Pons (tissue), 1 donor: ENCODE measurements at regions not wholly inside any gene's neighbourhood (a gene's known extent, or its start where the extent isn't known, plus 50 kb on each side); places are given as distances from the start of the nearest gene placed in this dataset.

ENCODE experiments used
- DNase-seq: peaks from one replicate; pipeline ENCODE4 v3.0.0-alpha.2; 2016; ENCODE audit warnings: low spot score

DNA sequence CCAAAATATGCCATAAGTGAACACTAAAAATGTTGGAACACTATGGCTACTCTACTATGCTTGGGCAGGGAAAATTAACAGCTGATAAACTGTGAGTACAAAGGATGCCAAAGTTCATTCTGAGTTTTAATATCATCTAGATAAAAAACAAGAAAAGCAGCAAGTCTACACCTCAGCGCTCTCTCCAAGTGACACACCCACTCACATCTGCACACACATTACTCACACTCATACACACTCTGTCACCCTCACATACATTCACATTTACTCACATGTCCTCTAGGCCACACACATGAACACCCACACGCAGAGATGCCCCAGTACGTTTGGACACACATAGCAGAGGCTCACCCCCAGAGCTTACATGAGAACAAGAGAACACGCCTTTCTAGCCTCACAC is 87.3 kb upstream of the RAB4A start:
- no peak for DNase-seq

DNA sequence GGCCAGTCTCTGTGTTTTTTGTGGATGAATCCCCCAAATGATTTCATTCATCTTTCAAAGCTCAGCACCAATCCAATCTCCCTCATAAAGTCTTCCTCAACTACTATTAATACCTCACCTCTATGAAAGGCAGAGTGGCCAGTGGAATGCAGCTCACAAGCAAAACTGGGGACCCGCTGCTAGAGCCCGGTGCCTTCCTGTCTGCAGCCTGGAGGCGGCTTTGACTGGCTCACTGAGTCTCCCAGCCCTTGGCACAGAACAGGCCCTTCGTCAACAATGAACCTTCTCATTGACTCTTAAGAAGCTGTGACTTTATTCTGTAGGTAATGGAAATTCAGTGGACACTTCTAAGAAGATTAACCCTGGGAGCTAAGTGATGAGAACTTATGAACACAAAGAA is 86.8 kb upstream of the RAB4A start:
- no peak for DNase-seq

DNA sequence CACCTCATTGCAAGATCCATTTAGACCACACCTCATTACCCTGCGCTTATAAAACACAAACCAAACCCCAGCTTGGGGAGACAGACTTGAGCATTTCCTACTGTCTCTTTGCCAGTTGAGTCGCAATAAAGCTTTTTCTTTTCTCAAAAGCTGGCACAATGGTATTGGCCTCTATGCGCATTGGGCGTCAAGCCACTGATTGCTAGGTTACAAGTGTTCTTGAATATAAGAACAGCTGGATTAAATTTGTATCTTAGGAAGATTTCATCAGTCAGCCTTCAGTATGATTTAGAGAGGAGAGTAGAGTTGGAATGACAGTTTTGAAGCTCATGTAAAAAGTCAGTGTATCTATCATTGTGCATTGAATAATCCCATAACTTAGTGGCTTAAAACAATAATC is 84.9 kb upstream of the RAB4A start:
- DNase-seq = no peak

DNA sequence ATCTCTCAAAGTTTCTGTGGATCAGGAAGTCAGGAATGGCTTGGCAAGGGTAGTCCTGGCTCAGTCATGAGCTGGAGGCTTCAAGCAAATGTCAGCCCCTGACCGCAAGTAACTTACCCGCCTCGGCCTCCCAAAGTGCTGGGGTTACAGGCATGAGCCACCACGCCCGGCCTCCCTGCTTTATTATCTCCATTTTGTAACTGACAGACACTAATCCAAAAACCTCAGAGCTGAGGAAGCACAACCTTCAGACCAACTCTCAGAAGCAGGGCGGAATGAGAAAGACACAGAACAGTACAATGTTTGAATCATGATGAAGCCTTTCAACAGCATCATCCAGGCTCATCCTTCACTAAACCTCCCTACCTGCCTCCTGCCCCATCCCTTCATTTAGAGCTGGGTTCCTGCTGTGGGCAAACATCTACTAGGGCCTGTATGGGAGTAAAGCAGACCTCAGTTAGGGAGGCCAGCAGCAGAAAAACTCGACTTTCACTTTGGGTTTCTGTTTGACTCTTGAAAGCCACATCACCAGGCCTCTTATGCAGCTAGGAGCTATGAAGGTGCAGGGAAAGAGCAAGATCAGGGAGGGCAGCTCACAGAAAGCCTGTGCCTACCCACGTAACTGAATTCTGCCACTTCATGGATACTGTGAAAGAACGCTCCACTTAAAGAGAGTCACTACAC is 84.4 kb upstream of the RAB4A start:
- no peak for DNase-seq

DNA sequence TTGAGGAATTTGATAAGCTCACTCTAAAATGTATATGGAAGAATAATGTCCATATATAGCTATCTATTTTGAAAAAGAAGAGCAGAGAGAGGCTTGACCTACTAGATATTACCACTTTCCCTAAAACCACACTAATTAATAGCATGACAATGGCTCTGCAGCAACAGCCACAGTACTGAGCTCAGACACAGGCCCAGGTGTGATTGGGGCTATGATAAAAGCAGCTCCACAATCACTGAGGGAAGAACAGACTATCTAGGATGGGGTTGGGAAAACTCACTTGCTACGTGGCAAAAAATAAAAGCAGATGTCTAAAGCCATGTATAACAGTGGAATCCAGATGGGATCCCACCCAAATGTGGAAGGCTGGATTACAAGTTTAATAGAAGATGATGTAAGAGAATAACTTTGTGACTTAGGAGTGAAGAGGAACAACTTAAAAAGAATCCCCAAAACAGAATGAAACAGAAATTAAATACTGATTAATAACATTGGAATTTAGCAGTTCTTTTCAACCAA is 80.8 kb upstream of the RAB4A start:
- DNase-seq = no peak

DNA sequence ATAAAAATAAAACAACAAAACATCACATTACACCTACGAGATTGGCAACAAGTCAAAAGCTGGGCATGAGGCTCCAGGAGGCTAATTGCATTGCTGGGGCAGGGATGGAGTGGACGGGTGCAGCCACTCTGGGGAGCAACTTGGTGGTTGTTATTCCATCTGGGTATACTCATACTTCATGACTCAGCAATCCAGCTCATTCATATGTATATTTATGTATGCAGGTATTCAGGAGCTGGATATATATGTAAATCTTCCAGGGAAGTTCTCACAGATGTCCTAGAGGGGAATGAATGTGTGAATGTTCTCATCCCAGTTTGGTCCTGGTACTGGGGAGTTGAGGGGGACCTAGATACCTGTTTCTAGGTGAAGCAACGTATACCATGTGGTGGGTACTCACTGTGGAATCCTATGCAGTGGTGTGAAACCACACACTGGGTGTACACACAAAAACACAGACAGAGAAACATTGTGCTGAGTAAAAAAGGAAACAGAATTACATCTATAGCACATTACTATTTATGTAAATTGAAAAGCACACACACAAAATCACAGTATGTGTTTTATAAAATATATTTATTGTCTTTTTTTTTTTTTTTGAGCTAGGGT is 79.7 kb upstream of the RAB4A start:
- DNase-seq = no peak

DNA sequence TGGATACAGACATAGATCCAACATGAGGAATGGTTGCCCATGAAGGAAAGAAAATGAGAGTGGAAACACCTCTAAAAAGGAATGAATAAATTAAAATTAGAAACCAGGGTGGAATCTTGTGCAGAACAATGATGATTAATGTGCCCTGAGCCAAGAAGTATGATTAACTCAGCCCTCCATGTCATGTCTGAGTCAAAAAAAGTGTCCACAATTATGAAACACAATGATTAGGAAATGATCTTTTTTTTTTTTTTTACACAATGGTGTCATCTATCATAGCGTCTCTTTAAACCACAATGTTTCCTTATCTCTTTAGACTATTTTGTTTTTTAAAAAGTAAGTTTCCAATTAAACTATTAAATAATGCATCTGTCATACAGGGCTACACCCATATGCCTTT is 78.9 kb upstream of the RAB4A start:
- DNase-seq = no peak

DNA sequence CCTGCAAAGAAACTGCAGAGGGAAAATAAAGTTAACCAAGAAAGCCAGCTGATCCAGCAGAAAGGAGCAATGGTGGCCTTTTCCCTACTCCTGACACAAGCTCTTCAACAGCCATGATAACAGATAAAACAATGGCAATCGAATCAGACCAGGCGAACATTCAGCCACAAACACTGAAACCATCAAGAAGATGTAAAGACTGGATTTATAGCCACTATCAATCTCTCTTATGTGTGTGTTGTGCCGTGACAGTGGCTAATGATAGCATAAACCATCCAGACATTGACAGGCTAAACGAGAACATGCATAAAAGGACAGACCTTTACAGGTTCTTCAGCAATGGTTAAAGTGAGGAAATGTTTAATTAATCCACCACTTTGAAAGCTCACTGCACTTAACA is 78.1 kb upstream of the RAB4A start:
- no peak for DNase-seq

DNA sequence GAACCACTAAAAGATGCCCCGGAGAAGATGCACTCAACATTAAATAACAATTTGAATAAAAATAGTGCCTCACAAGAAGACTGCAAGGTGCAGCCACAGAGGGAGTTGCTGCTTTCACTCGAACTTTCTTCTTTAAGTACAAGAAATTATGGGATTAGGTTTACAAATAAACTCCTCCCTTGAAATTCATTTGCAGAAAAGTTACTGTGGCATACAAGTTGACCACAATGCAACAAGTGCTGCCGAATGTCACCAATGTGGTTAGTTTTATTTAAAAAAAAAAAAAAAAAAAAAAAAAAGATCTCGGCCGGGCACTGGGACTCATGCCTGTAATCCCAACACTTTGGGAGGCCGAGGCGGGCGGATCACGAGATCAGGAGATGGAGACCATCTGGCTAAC is 76.8 kb upstream of the RAB4A start:
- DNase-seq = no peak

DNA sequence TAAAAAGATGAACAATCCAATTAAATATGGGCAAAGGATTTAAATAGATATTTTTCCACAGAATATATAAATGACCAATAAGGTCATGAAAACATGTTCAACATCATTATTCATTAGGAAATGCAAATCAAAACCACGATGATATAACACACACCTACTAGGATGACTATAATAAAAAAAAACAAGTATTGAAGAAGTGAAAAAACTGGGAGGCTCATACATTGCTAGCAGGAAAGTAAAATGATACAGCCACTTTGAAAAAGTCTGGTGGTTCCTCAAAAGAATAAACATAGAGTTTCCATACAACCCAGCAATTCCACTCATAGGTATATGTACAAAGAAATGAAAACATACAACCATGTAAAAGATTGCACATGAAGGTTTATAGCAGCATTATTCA is 75.7 kb upstream of the RAB4A start:
- no peak for DNase-seq

DNA sequence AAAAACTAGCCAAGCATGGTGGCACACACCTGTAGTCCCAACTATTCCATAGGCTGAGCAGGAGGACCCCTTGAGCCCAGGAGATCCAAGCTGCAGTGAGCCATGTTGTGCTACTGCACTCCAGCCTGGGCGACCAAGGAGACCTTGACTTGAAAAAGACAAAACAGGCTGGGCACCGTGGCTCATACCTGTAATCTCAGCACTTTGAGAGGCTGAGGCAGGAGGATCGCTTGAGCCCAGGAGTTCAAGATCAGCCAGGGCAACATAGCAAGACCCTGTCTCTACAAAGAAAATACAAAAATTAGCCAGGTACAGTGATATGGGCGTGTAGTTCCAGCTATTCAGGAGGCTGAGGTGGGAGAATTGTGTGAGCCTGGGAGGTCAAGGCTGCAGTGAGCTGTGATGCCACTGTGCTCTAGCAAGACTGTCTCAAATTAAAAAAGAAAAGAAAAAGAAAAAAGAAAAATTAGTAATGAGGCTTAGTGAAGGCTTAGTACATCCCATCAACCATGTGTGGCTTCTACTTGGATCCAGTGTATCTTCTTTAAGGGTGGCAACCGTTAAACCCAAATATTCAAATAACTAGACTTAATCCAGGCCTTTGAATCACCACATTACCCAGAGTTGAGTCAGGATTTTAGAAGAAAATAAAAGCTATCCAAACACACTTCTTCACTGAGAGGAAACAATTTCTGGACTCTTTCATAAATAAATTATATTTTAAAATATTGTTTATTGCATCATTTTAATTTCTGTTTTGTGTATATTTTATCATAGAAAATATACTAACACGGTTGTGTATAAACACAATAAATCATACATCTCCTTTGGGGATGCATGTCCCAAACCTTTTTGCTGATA is 74.3 kb upstream of the RAB4A start:
- no peak for DNase-seq

DNA sequence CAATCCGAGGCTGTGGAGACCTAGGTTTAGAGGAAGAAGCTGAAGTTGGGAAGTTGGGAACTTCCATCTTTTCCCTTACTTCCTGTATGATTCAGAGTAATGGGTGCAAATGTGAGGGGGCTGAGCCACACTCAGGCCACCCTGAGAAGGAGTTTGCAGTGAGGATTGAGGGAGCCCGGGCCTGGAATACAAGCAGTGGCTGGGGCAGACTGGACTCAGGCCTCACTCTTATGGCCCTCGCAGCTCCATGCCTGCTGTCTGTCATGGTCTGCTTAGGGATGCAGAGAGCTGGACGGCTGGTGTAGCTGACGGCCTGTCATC is 73.7 kb upstream of the RAB4A start:
- no peak for DNase-seq

DNA sequence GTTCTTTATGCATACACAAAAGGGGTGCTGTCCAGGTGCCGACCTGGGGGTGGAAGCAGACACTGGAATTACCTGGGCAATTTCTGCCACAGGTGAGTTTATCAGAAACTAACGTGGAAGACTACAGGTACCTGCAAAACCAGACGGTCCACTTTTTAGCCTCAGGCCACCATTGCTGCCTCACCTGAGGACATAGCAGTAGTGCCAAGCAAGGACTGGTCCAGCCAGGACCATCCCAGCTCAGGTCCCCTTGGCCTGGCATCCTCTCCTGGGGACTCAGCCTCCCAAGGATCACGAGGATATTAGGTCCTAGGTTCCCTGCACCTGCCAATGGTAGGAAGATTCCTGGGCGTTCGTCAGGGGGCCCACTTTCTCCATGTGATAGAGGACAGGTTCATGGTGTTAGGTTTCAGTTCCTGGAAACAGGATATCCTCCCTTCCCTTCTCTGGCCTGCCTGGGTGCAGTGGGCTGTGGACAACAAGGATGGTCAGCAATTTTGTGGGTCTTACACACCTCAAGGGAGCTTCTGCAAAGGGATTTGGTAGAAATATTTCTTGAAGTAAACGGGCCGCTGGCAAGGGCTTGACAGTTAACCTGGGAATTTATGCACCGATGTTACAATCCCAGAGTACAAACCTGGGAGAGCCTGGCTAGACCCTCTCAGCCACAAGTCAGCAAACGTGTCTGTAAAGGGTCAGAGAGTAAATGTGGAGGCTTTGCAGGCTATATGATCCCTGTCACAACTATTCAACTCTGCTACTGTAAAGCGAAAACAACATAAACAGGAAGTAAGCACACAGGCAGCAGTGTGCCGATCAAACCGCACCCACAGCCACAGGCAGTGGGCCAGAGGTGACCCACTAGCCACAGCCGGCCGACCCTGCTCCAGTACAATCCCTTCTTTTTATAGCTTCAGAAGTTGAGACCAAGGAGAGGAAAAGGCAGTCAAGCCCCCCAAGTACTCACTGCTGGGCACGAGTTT is 71.4 kb upstream of the RAB4A start:
- DNase-seq = no peak

DNA sequence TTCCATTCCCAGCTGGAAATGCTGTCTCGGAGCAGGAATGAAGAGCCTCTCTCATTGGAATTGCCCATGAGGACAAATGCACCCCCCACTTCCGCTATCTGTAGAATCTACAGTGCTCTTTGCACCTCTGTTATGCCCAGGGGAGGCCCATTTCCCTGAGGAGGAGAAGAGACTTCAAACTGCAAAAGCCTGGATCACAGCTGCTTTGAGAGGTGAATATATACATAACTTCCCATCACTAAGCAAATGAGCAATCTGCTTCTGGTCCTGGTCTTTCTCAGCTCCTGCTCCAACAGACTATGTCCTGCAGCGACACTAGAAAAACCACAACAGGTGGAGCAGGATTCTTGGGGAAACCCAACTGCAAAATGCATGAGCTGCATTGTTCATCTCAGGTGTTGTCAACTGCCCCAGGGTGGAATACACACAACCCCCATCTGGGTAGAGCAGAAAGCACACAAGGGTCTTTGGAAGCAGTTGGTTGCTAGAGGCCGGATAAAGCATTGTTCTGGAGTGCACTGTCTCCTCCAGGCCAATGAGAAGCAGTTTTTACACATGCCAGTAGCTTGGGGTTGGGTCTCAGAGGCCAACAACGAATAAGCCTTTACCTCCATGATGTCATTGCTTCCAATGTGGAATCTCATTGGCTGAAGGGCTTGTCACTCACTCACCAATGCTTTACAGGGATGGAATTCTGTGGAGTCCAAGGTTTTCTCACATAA is 67.7 kb upstream of the RAB4A start:
- DNase-seq = no peak

DNA sequence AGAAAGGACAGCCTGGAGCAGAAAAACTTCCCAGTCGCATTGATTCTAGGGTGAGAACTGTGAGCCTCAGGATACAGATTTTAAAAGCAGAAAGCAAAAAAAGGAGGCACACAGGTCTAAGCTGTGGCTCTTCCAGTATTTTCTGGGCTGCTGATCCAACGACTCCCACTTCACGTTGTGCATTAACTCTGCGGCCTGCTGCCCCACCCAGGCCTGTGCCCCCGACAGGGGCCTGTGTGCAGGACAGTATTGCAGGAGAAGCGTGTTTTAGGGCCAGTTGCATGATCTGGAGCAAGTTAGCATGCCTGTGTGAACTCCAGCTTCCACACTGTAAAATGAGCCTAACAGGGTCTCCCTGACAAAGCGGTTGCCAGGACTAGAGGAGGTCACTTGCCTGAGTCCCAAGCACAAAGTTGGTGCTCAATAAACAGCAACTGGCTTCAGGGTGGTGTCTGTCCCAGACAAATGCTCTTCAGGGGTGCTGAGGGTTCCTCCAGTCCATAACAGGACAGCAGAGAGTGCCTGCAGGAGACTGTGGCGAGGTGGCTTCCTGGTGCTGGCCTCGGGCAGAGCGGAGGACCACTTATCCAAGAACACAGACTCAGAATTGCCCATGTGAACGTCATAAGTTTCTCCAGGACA is 66.8 kb upstream of the RAB4A start:
- DNase-seq = no peak

DNA sequence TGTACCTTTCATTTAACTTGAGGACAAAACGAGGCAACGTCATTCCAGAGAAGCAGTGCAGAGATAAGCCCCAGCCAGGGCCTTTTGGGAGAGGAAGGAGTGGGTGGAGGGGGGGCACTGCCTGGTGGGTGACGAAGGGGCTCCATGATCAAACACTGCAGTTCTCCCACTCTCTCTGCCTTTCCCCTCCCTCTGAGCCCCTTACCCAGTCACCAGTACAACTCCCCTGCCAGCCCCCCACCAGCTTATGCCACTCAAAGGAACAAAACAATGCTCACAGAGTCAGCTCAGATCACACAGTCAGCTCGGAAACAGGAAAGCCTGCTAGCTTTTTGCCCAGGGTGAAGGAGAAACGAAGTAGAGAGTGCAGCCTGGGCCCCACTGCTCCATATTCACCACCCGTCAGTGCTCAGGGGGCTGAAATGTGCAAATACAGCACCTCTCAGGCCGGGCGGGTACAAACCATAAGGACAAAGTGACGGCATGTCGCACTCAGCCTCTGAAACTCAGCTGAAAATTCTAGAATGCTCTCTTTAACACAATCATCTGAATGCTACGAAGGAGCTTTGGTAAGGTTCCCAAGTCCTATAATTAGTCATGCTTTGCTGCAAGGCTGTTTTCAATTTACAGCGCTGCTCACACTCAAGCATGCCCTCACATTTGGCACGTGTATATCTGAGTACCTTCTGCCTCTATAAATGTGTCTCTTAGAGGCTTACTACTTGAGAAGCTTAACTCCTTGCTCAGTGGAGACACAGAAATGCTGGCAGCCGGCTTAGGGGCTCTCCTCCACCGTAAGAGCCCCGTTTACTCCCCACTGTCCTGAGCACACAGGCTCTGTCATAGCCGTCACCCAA is 65.8 kb upstream of the RAB4A start:
- DNase-seq = no peak

DNA sequence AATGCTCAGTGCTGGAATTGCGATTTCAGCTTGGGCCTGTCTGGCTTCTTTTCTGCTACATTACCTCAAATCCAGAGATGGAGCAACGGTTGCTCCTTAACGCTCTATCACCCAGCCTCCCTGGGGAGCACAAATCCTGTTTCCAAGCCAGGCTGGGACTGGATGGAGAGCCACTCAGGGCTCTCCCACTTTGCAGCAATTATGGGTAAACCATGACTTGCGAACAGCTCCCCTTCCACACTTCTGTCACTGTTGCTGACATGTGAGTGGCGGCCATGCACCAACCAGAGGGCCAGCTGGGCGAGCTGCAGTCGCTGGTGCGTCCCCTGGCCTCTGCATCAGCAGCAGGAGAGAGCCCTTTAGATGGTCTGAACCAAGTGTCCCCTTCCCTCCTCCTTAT is 65.1 kb upstream of the RAB4A start:
- DNase-seq = no peak

DNA sequence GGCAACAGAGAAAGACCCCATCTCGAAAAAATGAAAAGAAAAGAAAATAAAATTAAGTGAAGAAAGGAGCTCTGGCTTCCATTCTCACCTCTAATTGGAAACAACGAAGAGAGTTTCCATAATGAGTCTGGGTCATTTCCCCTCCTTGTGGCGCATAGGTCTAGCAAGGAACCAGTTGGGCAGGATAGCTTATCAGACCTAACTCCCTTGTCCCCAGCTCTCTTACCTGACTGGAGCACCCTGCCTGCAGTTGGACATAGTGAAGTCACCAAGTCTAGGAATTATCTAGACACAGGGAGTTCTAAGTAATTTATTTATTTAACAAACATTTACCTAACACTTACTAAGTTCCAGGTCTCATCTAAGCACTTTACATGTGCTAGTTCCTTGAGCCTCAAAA is 63.0 kb upstream of the RAB4A start:
- DNase-seq = no peak

DNA sequence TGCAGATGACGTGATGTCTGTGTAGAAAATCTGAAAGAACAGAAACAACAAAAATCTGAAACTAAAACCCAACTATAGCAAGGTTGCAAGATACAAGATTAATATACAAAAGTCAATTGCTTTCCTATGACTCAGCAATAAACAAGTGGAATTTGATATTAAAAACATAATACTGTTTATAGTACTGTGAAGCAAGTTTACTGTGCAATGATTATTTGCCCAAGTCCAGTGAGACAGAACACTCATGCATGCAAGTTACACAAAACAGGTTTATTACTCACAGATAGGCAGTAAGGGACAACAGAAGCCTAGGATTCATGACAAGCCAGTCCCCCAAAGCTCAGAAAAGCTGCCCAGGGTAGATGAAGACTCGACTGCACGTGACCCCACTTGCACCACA is 62.4 kb upstream of the RAB4A start:
- DNase-seq = no peak

DNA sequence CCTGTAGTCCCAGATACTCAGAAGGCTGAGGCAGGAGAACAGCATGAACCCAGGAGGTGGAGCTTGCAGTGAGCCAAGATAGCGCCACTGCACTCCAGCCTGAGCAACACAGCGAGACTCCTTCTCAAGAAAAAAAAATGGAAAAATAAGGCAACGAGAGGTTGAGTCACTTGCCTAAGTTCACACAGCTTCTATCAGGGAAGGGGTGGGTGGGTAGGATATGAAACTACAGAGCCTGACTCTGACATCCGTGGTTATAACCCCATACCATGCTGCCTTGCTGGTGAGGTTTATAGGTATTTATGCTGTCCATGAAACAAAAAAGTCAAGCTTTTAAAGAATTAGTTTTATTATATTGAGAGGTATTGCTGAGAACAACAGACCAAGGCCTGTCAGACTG is 61.5 kb upstream of the RAB4A start:
- DNase-seq = no peak
